ENCODE measurements at regions not wholly inside any gene's neighbourhood (a gene's known extent, or its start where the extent isn't known, plus 50 kb on each side); places are given as distances from the start of the nearest gene placed in this dataset.

GRCh38 chr4:114509340-114509739, 89.3 kb upstream of the UGT8 start:
- TF ChIP-seq CTCF (IDR thresholded peaks at IDR 0.05) (no peak), POLR2A (IDR thresholded peaks at IDR 0.05) (no peak)

All from adrenal gland (tissue), 5 donors.